GM23338 (cell line): ENCODE measurements at regions not wholly inside any gene's neighbourhood (a gene's known extent, or its start where the extent isn't known, plus 50 kb on each side); places are given as distances from the start of the nearest gene placed in this dataset.
A peak's percentile ranks its signal among the peaks of the same experiment; 100 is the strongest.

ENCODE experiments used
- ATAC-seq: fragments of 200-7000 bp; cut with Tn5 transposase; 3 replicates; pipeline ENCODE4 v1.9.1; 2020
- DNase-seq: peaks from one replicate; pipeline ENCODE4 v3.0.0-alpha.2; 2015; ENCODE audit warnings: low spot score
- H2AFZ ChIP-seq: fragments of 200-600 bp; sonication (generic); 2 replicates; pipeline ENCODE4 v1.8.0; 2016; ENCODE audit warnings: antibody characterized with exemption, mild to moderate bottlenecking, moderate library complexity
- H3F3A ChIP-seq: fragments of 200-600 bp; sonication (generic); replicated peaks from 2 replicates; pipeline ENCODE4 v1.8.0; 2017; ENCODE audit warnings: antibody characterized with exemption, mixed run types, low read depth
- H3K27ac ChIP-seq: fragments of 200-600 bp; sonication (generic); 2 replicates; pipeline ENCODE4 v1.6.1; 2016; ENCODE audit warnings: low read depth
- H3K27me3 ChIP-seq: fragments of 200-600 bp; sonication (generic); 2 replicates; pipeline ENCODE4 v1.8.0; 2016; ENCODE audit warnings: mild to moderate bottlenecking, mixed run types, moderate library complexity; ENCODE audit not compliant: insufficient read depth
- H3K36me3 ChIP-seq: fragments of 200-600 bp; sonication (generic); 2 replicates; pipeline ENCODE4 v1.8.0; 2016; ENCODE audit warnings: mild to moderate bottlenecking; ENCODE audit not compliant: insufficient read depth
- H3K4me1 ChIP-seq: fragments of 200-600 bp; sonication (generic); 2 replicates; pipeline ENCODE4 v1.8.0; 2016; ENCODE audit warnings: mild to moderate bottlenecking, moderate library complexity; ENCODE audit not compliant: insufficient read depth
- H3K4me2 ChIP-seq: fragments of 200-600 bp; sonication (generic); 2 replicates; pipeline ENCODE4 v1.7.1; 2017; ENCODE audit warnings: mixed run types
- H3K4me3 ChIP-seq: fragments of 200-600 bp; sonication (generic); 2 replicates; pipeline ENCODE4 v1.6.1; 2016; ENCODE audit warnings: mixed run types
- H3K79me2 ChIP-seq: fragments of 200-600 bp; sonication (generic); replicated peaks from 2 replicates; pipeline ENCODE4 v1.8.0; 2017; ENCODE audit warnings: mild to moderate bottlenecking; ENCODE audit not compliant: insufficient read depth
- H3K9me2 ChIP-seq: fragments of 200-600 bp; sonication (generic); 2 replicates; pipeline ENCODE4 v1.8.0; 2017; ENCODE audit not compliant: insufficient read depth
- H4K20me1 ChIP-seq: fragments of 200-600 bp; sonication (generic); replicated peaks from 2 replicates; pipeline ENCODE4 v1.8.0; 2017; ENCODE audit warnings: mild to moderate bottlenecking; ENCODE audit not compliant: insufficient read depth
- H3K27ac Mint-ChIP-seq: 2 replicates; pipeline ENCODE4 v1.8.0; 2020; ENCODE audit warnings: inconsistent platforms, mild to moderate bottlenecking, moderate library complexity, mixed read lengths
- H3K27me3 Mint-ChIP-seq: 3 replicates; pipeline ENCODE4 v1.8.0; 2022; ENCODE audit warnings: low read depth, mild to moderate bottlenecking, moderate library complexity, mixed read lengths, inconsistent platforms; ENCODE audit not compliant: insufficient read depth, poor library complexity
- H3K36me3 Mint-ChIP-seq: 3 replicates; pipeline ENCODE4 v1.8.0; 2021; ENCODE audit warnings: low read depth, mild to moderate bottlenecking, inconsistent platforms, moderate library complexity, mixed read lengths
- H3K4me1 Mint-ChIP-seq: 3 replicates; pipeline ENCODE4 v1.8.0; 2020; ENCODE audit warnings: mild to moderate bottlenecking, inconsistent platforms, mixed read lengths
- H3K4me3 Mint-ChIP-seq: 3 replicates; pipeline ENCODE4 v1.8.0; 2021; ENCODE audit warnings: moderate library complexity, mild to moderate bottlenecking, inconsistent platforms, mixed read lengths
- H3K9me3 Mint-ChIP-seq: 3 replicates; pipeline ENCODE4 v1.8.0; 2020; ENCODE audit warnings: moderate library complexity, mild to moderate bottlenecking, inconsistent platforms, mixed read lengths
- CREB1 ChIP-seq: fragments of 250-450 bp; sonication (Bioruptor Pico); IDR thresholded peaks from 2 replicates; pipeline ENCODE4 v1.5.0; 2020; ENCODE audit warnings: low read depth, mild to moderate bottlenecking, moderate library complexity
- EZH2 ChIP-seq: fragments of 200-600 bp; sonication (generic); IDR thresholded peaks from one replicate; pipeline ENCODE4 v1.8.0; 2017; ENCODE audit warnings: antibody characterized with exemption, mild to moderate bottlenecking, low read depth; ENCODE audit not compliant: unreplicated experiment
- EZH2phosphoT487 ChIP-seq: fragments of 200-600 bp; sonication (generic); IDR thresholded peaks from one replicate; pipeline ENCODE4 v1.8.1; 2018; ENCODE audit warnings: antibody characterized with exemption; ENCODE audit not compliant: unreplicated experiment
- POLR2AphosphoS5 ChIP-seq: IDR thresholded peaks from 2 replicates; pipeline ENCODE4 v1.6.1; 2016; ENCODE audit warnings: antibody characterized with exemption, low read depth
- STAT1 ChIP-seq: IDR thresholded peaks from one replicate; pipeline ENCODE4 v1.6.1; 2016; ENCODE audit warnings: antibody characterized with exemption; ENCODE audit not compliant: unreplicated experiment
- ZNF114 ChIP-seq: fragments of 250-450 bp; sonication (Bioruptor Pico); IDR thresholded peaks from 2 replicates; pipeline ENCODE4 v1.5.0; 2020; ENCODE audit warnings: mild to moderate bottlenecking, moderate library complexity
- ZNF331 ChIP-seq: fragments of 250-450 bp; sonication (Bioruptor Pico); IDR thresholded peaks from 2 replicates; pipeline ENCODE4 v1.5.0; 2020; ENCODE audit warnings: low read depth, mild to moderate bottlenecking, moderate library complexity
- TF ChIP-seq, protein P1 (sequence below): fragments of 250-450 bp; sonication (Bioruptor Pico); IDR thresholded peaks from 2 replicates; pipeline ENCODE4 v1.5.0; 2020; ENCODE audit warnings: mild to moderate bottlenecking, moderate library complexity

- Mint-ChIP-seq H3K27ac (no peak overlapping the region), H3K4me3 (no peak overlapping the region), H3K4me1 (no peaks in the 10 kb centered on the region), H3K36me3 (no peaks in the 10 kb centered on the region), H3K9me3 (no peaks in the 10 kb centered on the region), H3K27me3 (peaks cover 2% of the 10 kb centered on the region)
- Histone ChIP-seq H3K4me3 (no peak overlapping the region), H3K4me2 (no peak overlapping the region), H3K79me2 (no peaks in the 10 kb centered on the region), H3K36me3 (no peaks in the 10 kb centered on the region), H4K20me1 (no peaks in the 10 kb centered on the region), H3K9me2 (no peaks in the 10 kb centered on the region), H3K27ac (no peak overlapping the region), H3K27me3 (no peaks in the 10 kb centered on the region), H2AFZ (peak overlapping the region; percentile 49; the same call in 1 of the 2 replicates), H3F3A (no peaks in the 10 kb centered on the region), H3K4me1 (no peaks in the 10 kb centered on the region)
- DNase-seq (no peak), ATAC-seq (no peak)
- TF ChIP-seq ZNF331 (CRISPR knock-in tag) (no peak), CREB1 (CRISPR knock-in tag) (no peak), POLR2AphosphoS5 (no peak), EZH2phosphoT487 (no peak), ZNF114 (CRISPR knock-in tag) (no peak), EZH2 (no peak), STAT1 (no peak)
- TF ChIP-seq, protein P1, sequence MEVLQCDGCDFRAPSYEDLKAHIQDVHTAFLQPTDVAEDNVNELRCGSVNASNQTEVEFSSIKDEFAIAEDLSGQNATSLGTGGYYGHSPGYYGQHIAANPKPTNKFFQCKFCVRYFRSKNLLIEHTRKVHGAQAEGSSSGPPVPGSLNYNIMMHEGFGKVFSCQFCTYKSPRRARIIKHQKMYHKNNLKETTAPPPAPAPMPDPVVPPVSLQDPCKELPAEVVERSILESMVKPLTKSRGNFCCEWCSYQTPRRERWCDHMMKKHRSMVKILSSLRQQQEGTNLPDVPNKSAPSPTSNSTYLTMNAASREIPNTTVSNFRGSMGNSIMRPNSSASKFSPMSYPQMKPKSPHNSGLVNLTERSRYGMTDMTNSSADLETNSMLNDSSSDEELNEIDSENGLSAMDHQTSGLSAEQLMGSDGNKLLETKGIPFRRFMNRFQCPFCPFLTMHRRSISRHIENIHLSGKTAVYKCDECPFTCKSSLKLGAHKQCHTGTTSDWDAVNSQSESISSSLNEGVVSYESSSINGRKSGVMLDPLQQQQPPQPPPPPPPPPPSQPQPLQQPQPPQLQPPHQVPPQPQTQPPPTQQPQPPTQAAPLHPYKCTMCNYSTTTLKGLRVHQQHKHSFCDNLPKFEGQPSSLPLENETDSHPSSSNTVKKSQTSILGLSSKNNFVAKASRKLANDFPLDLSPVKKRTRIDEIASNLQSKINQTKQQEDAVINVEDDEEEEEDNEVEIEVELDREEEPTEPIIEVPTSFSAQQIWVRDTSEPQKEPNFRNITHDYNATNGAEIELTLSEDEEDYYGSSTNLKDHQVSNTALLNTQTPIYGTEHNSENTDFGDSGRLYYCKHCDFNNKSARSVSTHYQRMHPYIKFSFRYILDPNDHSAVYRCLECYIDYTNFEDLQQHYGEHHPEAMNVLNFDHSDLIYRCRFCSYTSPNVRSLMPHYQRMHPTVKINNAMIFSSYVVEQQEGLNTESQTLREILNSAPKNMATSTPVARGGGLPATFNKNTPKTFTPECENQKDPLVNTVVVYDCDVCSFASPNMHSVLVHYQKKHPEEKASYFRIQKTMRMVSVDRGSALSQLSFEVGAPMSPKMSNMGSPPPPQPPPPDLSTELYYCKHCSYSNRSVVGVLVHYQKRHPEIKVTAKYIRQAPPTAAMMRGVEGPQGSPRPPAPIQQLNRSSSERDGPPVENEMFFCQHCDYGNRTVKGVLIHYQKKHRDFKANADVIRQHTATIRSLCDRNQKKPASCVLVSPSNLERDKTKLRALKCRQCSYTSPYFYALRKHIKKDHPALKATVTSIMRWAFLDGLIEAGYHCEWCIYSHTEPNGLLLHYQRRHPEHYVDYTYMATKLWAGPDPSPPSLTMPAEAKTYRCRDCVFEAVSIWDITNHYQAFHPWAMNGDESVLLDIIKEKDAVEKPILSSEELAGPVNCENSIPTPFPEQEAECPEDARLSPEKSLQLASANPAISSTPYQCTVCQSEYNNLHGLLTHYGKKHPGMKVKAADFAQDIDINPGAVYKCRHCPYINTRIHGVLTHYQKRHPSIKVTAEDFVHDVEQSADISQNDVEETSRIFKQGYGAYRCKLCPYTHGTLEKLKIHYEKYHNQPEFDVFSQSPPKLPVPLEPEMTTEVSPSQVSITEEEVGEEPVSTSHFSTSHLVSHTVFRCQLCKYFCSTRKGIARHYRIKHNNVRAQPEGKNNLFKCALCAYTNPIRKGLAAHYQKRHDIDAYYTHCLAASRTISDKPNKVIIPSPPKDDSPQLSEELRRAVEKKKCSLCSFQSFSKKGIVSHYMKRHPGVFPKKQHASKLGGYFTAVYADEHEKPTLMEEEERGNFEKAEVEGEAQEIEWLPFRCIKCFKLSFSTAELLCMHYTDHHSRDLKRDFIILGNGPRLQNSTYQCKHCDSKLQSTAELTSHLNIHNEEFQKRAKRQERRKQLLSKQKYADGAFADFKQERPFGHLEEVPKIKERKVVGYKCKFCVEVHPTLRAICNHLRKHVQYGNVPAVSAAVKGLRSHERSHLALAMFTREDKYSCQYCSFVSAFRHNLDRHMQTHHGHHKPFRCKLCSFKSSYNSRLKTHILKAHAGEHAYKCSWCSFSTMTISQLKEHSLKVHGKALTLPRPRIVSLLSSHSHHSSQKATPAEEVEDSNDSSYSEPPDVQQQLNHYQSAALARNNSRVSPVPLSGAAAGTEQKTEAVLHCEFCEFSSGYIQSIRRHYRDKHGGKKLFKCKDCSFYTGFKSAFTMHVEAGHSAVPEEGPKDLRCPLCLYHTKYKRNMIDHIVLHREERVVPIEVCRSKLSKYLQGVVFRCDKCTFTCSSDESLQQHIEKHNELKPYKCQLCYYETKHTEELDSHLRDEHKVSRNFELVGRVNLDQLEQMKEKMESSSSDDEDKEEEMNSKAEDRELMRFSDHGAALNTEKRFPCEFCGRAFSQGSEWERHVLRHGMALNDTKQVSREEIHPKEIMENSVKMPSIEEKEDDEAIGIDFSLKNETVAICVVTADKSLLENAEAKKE (CRISPR knock-in tag) = no peak
Measured at GRCh38 chr5:163988566-163988965, 483.1 kb downstream of the MAT2B start.
